ENCODE measurements at regions not wholly inside any gene's neighbourhood (a gene's known extent, or its start where the extent isn't known, plus 50 kb on each side); places are given as distances from the start of the nearest gene placed in this dataset.

DNA sequence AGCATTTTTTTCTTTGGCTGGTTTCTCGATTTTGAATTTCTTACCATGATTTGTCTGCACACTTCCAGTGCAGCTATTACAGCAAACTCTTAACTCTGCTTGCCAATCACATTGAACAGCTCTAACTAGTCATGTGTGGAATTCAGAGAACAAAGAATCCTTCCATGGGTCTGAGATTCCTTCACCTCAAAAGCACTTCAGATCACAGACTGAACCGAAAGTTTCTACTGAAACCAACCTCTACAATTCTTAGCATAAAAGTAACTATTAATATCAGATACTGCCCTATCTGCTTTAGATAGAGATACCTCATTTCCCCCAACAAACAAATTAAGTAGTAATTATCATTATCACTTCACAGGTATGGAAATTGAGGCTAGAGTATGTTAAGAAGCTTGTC lies 56.5 kb upstream of the SP4 start:
- Histone ChIP-seq H3K4me1 (ENCODE audit: insufficient read depth, low read length) (no peaks in the 10 kb centered on the region), H3K9ac (ENCODE audit: low read depth, low read length) (no peak overlapping the region), H3K27ac (ENCODE audit: low read length) (no peak overlapping the region), H3K4me3 (ENCODE audit: low read depth in 1 of 2, low read length in 2 of 2) (no peak overlapping the region), H4K20me1 (ENCODE audit: insufficient read depth, low read length) (no peaks in the 10 kb centered on the region), H3K79me2 (ENCODE audit: insufficient read depth, low read length) (no peaks in the 10 kb centered on the region), H3K9me3 (ENCODE audit: insufficient read depth, low read length, severe bottlenecking) (no peaks in the 10 kb centered on the region), H3K36me3 (ENCODE audit: insufficient read depth, low read length) (no peaks in the 10 kb centered on the region), H3K4me2 (ENCODE audit: insufficient read depth, low read length) (no peak overlapping the region), H2AFZ (ENCODE audit: low read depth, low read length) (no peak overlapping the region), H3K27me3 (ENCODE audit: insufficient read depth, low read length, poor library complexity) (no peaks in the 10 kb centered on the region)
- no peak for TF ChIP-seq EZH2 (IDR thresholded peaks at IDR 0.05; ENCODE audit: borderline replicate concordance, low read depth, low read length, severe bottlenecking)
- TF ChIP-seq, protein P1, sequence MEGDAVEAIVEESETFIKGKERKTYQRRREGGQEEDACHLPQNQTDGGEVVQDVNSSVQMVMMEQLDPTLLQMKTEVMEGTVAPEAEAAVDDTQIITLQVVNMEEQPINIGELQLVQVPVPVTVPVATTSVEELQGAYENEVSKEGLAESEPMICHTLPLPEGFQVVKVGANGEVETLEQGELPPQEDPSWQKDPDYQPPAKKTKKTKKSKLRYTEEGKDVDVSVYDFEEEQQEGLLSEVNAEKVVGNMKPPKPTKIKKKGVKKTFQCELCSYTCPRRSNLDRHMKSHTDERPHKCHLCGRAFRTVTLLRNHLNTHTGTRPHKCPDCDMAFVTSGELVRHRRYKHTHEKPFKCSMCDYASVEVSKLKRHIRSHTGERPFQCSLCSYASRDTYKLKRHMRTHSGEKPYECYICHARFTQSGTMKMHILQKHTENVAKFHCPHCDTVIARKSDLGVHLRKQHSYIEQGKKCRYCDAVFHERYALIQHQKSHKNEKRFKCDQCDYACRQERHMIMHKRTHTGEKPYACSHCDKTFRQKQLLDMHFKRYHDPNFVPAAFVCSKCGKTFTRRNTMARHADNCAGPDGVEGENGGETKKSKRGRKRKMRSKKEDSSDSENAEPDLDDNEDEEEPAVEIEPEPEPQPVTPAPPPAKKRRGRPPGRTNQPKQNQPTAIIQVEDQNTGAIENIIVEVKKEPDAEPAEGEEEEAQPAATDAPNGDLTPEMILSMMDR (IDR thresholded peaks at IDR 0.05; ENCODE audit: borderline replicate concordance, extremely low read depth, low read length, poor library complexity, severe bottlenecking), result no peak
- no peak for DNase-seq
- no peak for ATAC-seq (ENCODE audit: insufficient read depth, low read depth)

DNA sequence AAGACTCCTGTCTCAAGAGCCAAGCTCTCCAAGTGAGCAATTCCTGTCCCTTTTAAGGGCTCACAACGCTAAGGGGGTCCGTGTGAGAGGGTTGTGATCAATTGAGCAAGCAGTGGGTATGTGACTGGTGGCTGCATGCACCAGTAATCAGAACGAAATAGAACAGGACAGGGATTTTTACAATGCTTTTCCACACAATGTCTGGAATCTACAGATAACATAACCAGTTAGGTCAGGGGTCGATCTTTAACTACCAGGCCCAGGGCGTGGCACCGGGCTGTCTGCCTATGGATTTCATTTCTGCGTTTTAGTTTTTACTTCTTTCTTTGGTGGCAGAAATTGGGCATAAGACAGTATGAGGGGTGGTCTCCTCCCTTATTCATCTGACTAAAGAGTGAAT lies 54.9 kb upstream of the SP4 start:
- H3K4me3 ChIP-seq (ENCODE audit: low read depth in 1 of 2, low read length in 2 of 2), result no peak overlapping the region
- H3K9me3 ChIP-seq (ENCODE audit: insufficient read depth, low read length, severe bottlenecking), result no peaks in the 10 kb centered on the region
- no peak overlapping the region for H3K4me2 ChIP-seq (ENCODE audit: insufficient read depth, low read length)
- H3K27me3 ChIP-seq (ENCODE audit: insufficient read depth, low read length, poor library complexity), result no peaks in the 10 kb centered on the region
- no peaks in the 10 kb centered on the region for H3K4me1 ChIP-seq (ENCODE audit: insufficient read depth, low read length)
- TF ChIP-seq EZH2 (IDR thresholded peaks at IDR 0.05; ENCODE audit: borderline replicate concordance, low read depth, low read length, severe bottlenecking), result no peak
- TF ChIP-seq, protein P1 (IDR thresholded peaks at IDR 0.05; ENCODE audit: borderline replicate concordance, extremely low read depth, low read length, poor library complexity, severe bottlenecking), result no peak
- no peaks in the 10 kb centered on the region for H3K36me3 ChIP-seq (ENCODE audit: insufficient read depth, low read length)
- H3K79me2 ChIP-seq (ENCODE audit: insufficient read depth, low read length), result no peaks in the 10 kb centered on the region
- no peak for DNase-seq
- H2AFZ ChIP-seq (ENCODE audit: low read depth, low read length), result no peak overlapping the region
- ATAC-seq (ENCODE audit: insufficient read depth, low read depth), result no peak
- no peak overlapping the region for H3K9ac ChIP-seq (ENCODE audit: low read depth, low read length)
- H3K27ac ChIP-seq (ENCODE audit: low read length), result no peak overlapping the region
- no peaks in the 10 kb centered on the region for H4K20me1 ChIP-seq (ENCODE audit: insufficient read depth, low read length)

DNA sequence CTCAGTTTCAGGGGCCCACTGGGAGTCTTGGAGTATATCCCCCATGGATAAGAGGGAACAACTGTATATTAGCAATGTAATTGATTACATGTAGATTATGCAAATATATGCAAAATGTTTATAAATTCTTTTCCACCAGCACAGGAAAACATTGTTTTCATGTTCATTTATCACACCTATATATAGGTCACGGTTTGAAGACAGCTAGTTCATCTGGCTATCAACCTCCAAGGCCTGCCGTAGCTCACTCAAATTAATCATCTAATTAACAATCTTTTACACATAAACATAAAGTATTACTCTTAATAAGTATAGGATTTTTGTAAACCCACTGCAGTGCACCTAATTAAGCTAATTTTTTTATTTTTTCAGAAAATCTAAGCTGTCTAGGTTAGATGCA lies 53.7 kb upstream of the SP4 start:
- Histone ChIP-seq H3K9ac (ENCODE audit: low read depth, low read length) (no peak overlapping the region), H4K20me1 (ENCODE audit: insufficient read depth, low read length) (no peaks in the 10 kb centered on the region), H3K4me1 (ENCODE audit: insufficient read depth, low read length) (no peaks in the 10 kb centered on the region), H3K27ac (ENCODE audit: low read length) (no peak overlapping the region), H3K9me3 (ENCODE audit: insufficient read depth, low read length, severe bottlenecking) (no peaks in the 10 kb centered on the region), H3K36me3 (ENCODE audit: insufficient read depth, low read length) (no peaks in the 10 kb centered on the region), H2AFZ (ENCODE audit: low read depth, low read length) (no peak overlapping the region), H3K27me3 (ENCODE audit: insufficient read depth, low read length, poor library complexity) (no peaks in the 10 kb centered on the region), H3K79me2 (ENCODE audit: insufficient read depth, low read length) (no peaks in the 10 kb centered on the region), H3K4me2 (ENCODE audit: insufficient read depth, low read length) (no peak overlapping the region), H3K4me3 (ENCODE audit: low read depth in 1 of 2, low read length in 2 of 2) (no peak overlapping the region)
- no peak for ATAC-seq (ENCODE audit: insufficient read depth, low read depth)
- no peak for DNase-seq
- TF ChIP-seq, protein P1 (IDR thresholded peaks at IDR 0.05; ENCODE audit: borderline replicate concordance, extremely low read depth, low read length, poor library complexity, severe bottlenecking), result no peak
- no peak for TF ChIP-seq EZH2 (IDR thresholded peaks at IDR 0.05; ENCODE audit: borderline replicate concordance, low read depth, low read length, severe bottlenecking)

DNA sequence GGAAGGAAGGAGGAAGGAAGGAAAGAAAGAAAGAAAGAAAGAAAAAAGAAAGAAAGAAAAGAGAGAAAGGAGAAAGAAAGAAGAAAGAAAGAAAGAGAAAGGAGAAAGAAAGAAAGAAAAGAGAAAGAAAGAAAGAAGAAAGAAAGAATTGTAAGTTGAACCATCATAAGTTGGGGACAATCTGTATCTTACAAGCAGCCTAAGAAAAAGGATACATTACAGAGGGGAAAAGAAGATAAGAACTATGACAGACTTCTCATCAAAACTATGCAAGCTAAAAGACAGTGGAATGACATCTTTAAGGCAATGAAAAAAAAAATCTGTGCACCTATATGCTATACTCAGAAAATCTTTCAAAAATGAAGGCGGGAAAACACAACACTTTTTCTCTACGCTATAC lies 50.3 kb upstream of the SP4 start:
- Histone ChIP-seq H3K9ac (ENCODE audit: low read depth, low read length) (no peak overlapping the region), H3K36me3 (ENCODE audit: insufficient read depth, low read length) (no peaks in the 10 kb centered on the region), H3K9me3 (ENCODE audit: insufficient read depth, low read length, severe bottlenecking) (no peaks in the 10 kb centered on the region), H3K4me2 (ENCODE audit: insufficient read depth, low read length) (no peak overlapping the region), H3K4me3 (ENCODE audit: low read depth in 1 of 2, low read length in 2 of 2) (no peak overlapping the region), H2AFZ (ENCODE audit: low read depth, low read length) (no peak overlapping the region), H4K20me1 (ENCODE audit: insufficient read depth, low read length) (no peaks in the 10 kb centered on the region), H3K27me3 (ENCODE audit: insufficient read depth, low read length, poor library complexity) (no peaks in the 10 kb centered on the region), H3K27ac (ENCODE audit: low read length) (no peak overlapping the region), H3K79me2 (ENCODE audit: insufficient read depth, low read length) (no peaks in the 10 kb centered on the region), H3K4me1 (ENCODE audit: insufficient read depth, low read length) (no peaks in the 10 kb centered on the region)
- no peak for DNase-seq
- TF ChIP-seq, protein P1 (IDR thresholded peaks at IDR 0.05; ENCODE audit: borderline replicate concordance, extremely low read depth, low read length, poor library complexity, severe bottlenecking), result no peak
- no peak for TF ChIP-seq EZH2 (IDR thresholded peaks at IDR 0.05; ENCODE audit: borderline replicate concordance, low read depth, low read length, severe bottlenecking)
- ATAC-seq (ENCODE audit: insufficient read depth, low read depth), result no peak

All from DND-41 (cell line).